22Rv1 (cell line): ENCODE measurements at regions not wholly inside any gene's neighbourhood (a gene's known extent, or its start where the extent isn't known, plus 50 kb on each side); places are given as distances from the start of the nearest gene placed in this dataset.

Experiments used
- CTCF ChIP-seq: fragments of 450-650 bp; IDR thresholded peaks from 2 replicates; pipeline ENCODE4 v1.5.1; 2017; ENCODE audit warnings: mild to moderate bottlenecking
- ZFX ChIP-seq: fragments of 450-650 bp; IDR thresholded peaks from 2 replicates; pipeline ENCODE4 v1.6.1; 2017; ENCODE audit warnings: antibody characterized with exemption, borderline replicate concordance

GRCh38 chr1:83769594-83770318 is 229.2 kb downstream of the TTLL7 start:
- TF ChIP-seq CTCF (no peak), ZFX (no peak)
